ENCODE measurements at regions not wholly inside any gene's neighbourhood (a gene's known extent, or its start where the extent isn't known, plus 50 kb on each side); places are given as distances from the start of the nearest gene placed in this dataset.

DNA sequence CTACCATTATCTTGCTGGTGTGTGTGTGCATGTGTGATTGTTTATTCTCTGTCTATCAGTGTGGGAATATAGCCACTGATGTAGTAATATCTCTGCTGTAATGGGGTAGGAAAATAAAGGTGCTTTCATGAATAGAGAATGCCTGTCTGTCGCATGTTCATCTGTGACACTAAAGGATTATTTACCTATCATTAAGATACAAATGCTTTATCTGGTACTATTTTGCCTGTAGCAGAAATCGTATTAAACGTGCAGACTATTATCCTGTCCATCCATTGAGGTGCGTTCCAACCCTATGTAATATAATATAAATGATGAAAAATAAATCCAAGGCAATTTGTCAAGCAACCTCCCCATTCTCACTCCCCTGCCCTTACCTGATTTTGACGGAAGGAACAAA lies 1215.1 kb downstream of the BCL11B start:
- Histone ChIP-seq H3K9me3 (no peaks in the 10 kb centered on the region), H3K27me3 (replicated peaks in 1 of 2; ENCODE audit: control insufficient read depth in 2 of 2, extremely low read depth in 1 of 2, insufficient read depth in 2 of 2, low read length in 1 of 2) (no peaks in the 10 kb centered on the region), H3K27ac (ENCODE audit: low read length) (no peak overlapping the region), H3K4me3 (ENCODE audit: control insufficient read depth in 1 of 2, extremely low read depth in 1 of 2, low read length in 1 of 2) (no peak overlapping the region), H3K36me3 (ENCODE audit: control insufficient read depth in 2 of 2, extremely low read depth in 1 of 2, insufficient read depth in 1 of 2, low read length in 1 of 2) (no peaks in the 10 kb centered on the region), H3K4me1 (ENCODE audit: control insufficient read depth in 1 of 2, extremely low read depth in 1 of 2, insufficient read depth in 2 of 2, low read length in 2 of 2) (no peaks in the 10 kb centered on the region)
- no CpG with 5 or more reads among the region's 5 CpGs for WGBS (ENCODE audit: insufficient coverage)
- ChIA-PET CTCF (no interaction called here), POLR2A (no interaction called here)
- Mint-ChIP-seq H3K36me3 (no peaks in the 10 kb centered on the region), H3K9me3 (peaks cover 0 to 4% (median 0%) of the 10 kb centered on the region in 3 donors), H3K4me1 (no peaks in the 10 kb centered on the region), H3K27me3 (no peaks in the 10 kb centered on the region), H3K27ac (no peak overlapping the region), H3K4me3 (no peak overlapping the region)
- DNase-seq, result no peak
- ATAC-seq (replicated peaks in 1 of 4), result no peak

GRCh38 chr14:98059106-98059505 lies 1212.9 kb downstream of the BCL11B start:
- POLR2A ChIA-PET, result no interaction called here
- Histone ChIP-seq H3K4me1 (ENCODE audit: control insufficient read depth in 1 of 2, extremely low read depth in 1 of 2, insufficient read depth in 2 of 2, low read length in 2 of 2) (no peaks in the 10 kb centered on the region), H3K27ac (ENCODE audit: low read length) (no peak overlapping the region), H3K27me3 (replicated peaks in 1 of 2; ENCODE audit: control insufficient read depth in 2 of 2, extremely low read depth in 1 of 2, insufficient read depth in 2 of 2, low read length in 1 of 2) (no peaks in the 10 kb centered on the region), H3K4me3 (ENCODE audit: control insufficient read depth in 1 of 2, extremely low read depth in 1 of 2, low read length in 1 of 2) (no peak overlapping the region), H3K36me3 (ENCODE audit: control insufficient read depth in 2 of 2, extremely low read depth in 1 of 2, insufficient read depth in 1 of 2, low read length in 1 of 2) (no peaks in the 10 kb centered on the region), H3K9me3 (no peaks in the 10 kb centered on the region)
- 91% methylated on average over 4 of the region's 5 CpGs for WGBS (ENCODE audit: insufficient coverage)
- Mint-ChIP-seq H3K27ac (peak overlapping the region in 1 of 2 donors; percentile 3), H3K36me3 (no peaks in the 10 kb centered on the region), H3K4me1 (peaks cover 0 to 4% (median 0%) of the 10 kb centered on the region in 3 donors), H3K4me3 (no peak overlapping the region), H3K27me3 (no peaks in the 10 kb centered on the region), H3K9me3 (peaks cover 0 to 4% (median 0%) of the 10 kb centered on the region in 3 donors)
- DNase-seq (no peak), ATAC-seq (replicated peaks in 1 of 4) (no peak)
- CTCF ChIA-PET, result no interaction called here

GRCh38 chr14:98062083-98062482 lies 1209.9 kb downstream of the BCL11B start:
- H3K4me1 Mint-ChIP-seq, result peaks cover 0 to 4% (median 0%) of the 10 kb centered on the region in 3 donors
- H3K9me3 ChIP-seq, result no peaks in the 10 kb centered on the region
- H3K27ac ChIP-seq (ENCODE audit: low read length), result no peak overlapping the region
- H3K36me3 ChIP-seq (ENCODE audit: control insufficient read depth in 2 of 2, extremely low read depth in 1 of 2, insufficient read depth in 1 of 2, low read length in 1 of 2), result no peaks in the 10 kb centered on the region
- WGBS (ENCODE audit: insufficient coverage), result 96% methylated on average over 3 of the region's 10 CpGs
- H3K4me3 Mint-ChIP-seq, result no peak overlapping the region
- no peaks in the 10 kb centered on the region for H3K36me3 Mint-ChIP-seq
- DNase-seq (no peak), ATAC-seq (replicated peaks in 1 of 4) (no peak)
- H3K9me3 Mint-ChIP-seq, result peaks cover 0 to 4% (median 0%) of the 10 kb centered on the region in 3 donors
- H3K27me3 Mint-ChIP-seq, result no peaks in the 10 kb centered on the region
- CTCF ChIA-PET, result no interaction called here
- H3K4me1 ChIP-seq (ENCODE audit: control insufficient read depth in 1 of 2, extremely low read depth in 1 of 2, insufficient read depth in 2 of 2, low read length in 2 of 2), result no peaks in the 10 kb centered on the region
- no peak overlapping the region for H3K4me3 ChIP-seq (ENCODE audit: control insufficient read depth in 1 of 2, extremely low read depth in 1 of 2, low read length in 1 of 2)
- no peaks in the 10 kb centered on the region for H3K27me3 ChIP-seq (replicated peaks in 1 of 2; ENCODE audit: control insufficient read depth in 2 of 2, extremely low read depth in 1 of 2, insufficient read depth in 2 of 2, low read length in 1 of 2)
- POLR2A ChIA-PET, result no interaction called here
- H3K27ac Mint-ChIP-seq, result no peak overlapping the region

- H3K9me3 Mint-ChIP-seq, result no peaks in the 10 kb centered on the region
- no peaks in the 10 kb centered on the region for H3K36me3 Mint-ChIP-seq
- H3K4me3 ChIP-seq (ENCODE audit: control insufficient read depth in 1 of 2, extremely low read depth in 1 of 2, low read length in 1 of 2), result no peak overlapping the region
- no peaks in the 10 kb centered on the region for H3K27me3 Mint-ChIP-seq
- ChIA-PET CTCF (no interaction called here), POLR2A (no interaction called here)
- peaks cover 2 to 5% (median 3%) of the 10 kb centered on the region in 3 donors for H3K4me1 Mint-ChIP-seq
- no peaks in the 10 kb centered on the region for H3K27me3 ChIP-seq (replicated peaks in 1 of 2; ENCODE audit: control insufficient read depth in 2 of 2, extremely low read depth in 1 of 2, insufficient read depth in 2 of 2, low read length in 1 of 2)
- no peaks in the 10 kb centered on the region for H3K4me1 ChIP-seq (ENCODE audit: control insufficient read depth in 1 of 2, extremely low read depth in 1 of 2, insufficient read depth in 2 of 2, low read length in 2 of 2)
- H3K27ac ChIP-seq (ENCODE audit: low read length), result no peak overlapping the region
- H3K4me3 Mint-ChIP-seq, result no peak overlapping the region
- H3K27ac Mint-ChIP-seq, result no peak overlapping the region
- no peaks in the 10 kb centered on the region for H3K36me3 ChIP-seq (ENCODE audit: control insufficient read depth in 2 of 2, extremely low read depth in 1 of 2, insufficient read depth in 1 of 2, low read length in 1 of 2)
- 100% methylated on average over 1 of the region's 2 CpGs for WGBS (ENCODE audit: insufficient coverage)
- ATAC-seq (replicated peaks in 1 of 4) (no peak), DNase-seq (no peak)
- no peaks in the 10 kb centered on the region for H3K9me3 ChIP-seq
Observed at GRCh38 chr14:98069712-98070171, 1202.3 kb downstream of the BCL11B start.

GRCh38 chr14:98070536-98070935 lies 1201.5 kb downstream of the BCL11B start:
- DNase-seq, result no peak
- POLR2A ChIA-PET, result no interaction called here
- Histone ChIP-seq H3K4me3 (ENCODE audit: control insufficient read depth in 1 of 2, extremely low read depth in 1 of 2, low read length in 1 of 2) (no peak overlapping the region), H3K36me3 (ENCODE audit: control insufficient read depth in 2 of 2, extremely low read depth in 1 of 2, insufficient read depth in 1 of 2, low read length in 1 of 2) (no peaks in the 10 kb centered on the region), H3K4me1 (ENCODE audit: control insufficient read depth in 1 of 2, extremely low read depth in 1 of 2, insufficient read depth in 2 of 2, low read length in 2 of 2) (no peaks in the 10 kb centered on the region), H3K27ac (ENCODE audit: low read length) (no peak overlapping the region), H3K9me3 (no peaks in the 10 kb centered on the region), H3K27me3 (replicated peaks in 1 of 2; ENCODE audit: control insufficient read depth in 2 of 2, extremely low read depth in 1 of 2, insufficient read depth in 2 of 2, low read length in 1 of 2) (no peaks in the 10 kb centered on the region)
- no peak for ATAC-seq (replicated peaks in 1 of 4)
- no peaks in the 10 kb centered on the region for H3K27me3 Mint-ChIP-seq
- no peak overlapping the region for H3K27ac Mint-ChIP-seq
- CTCF ChIA-PET, result interaction anchor here in 1 of 2 donors (0.6 kb wide), 1 partner anchor 422 kb away, joined by 3 read pairs; no protein-coding TSS in a partner anchor
- peaks cover 2 to 5% (median 3%) of the 10 kb centered on the region in 3 donors for H3K4me1 Mint-ChIP-seq
- no peak overlapping the region for H3K4me3 Mint-ChIP-seq
- H3K36me3 Mint-ChIP-seq, result no peaks in the 10 kb centered on the region
- no peaks in the 10 kb centered on the region for H3K9me3 Mint-ChIP-seq

GRCh38 chr14:98074111-98074510 lies 1197.9 kb downstream of the BCL11B start:
- H3K9me3 ChIP-seq, result no peaks in the 10 kb centered on the region
- no peak for DNase-seq
- Mint-ChIP-seq H3K4me3 (no peak overlapping the region), H3K27me3 (no peaks in the 10 kb centered on the region), H3K4me1 (peaks cover 2 to 5% (median 3%) of the 10 kb centered on the region in 3 donors), H3K36me3 (no peaks in the 10 kb centered on the region), H3K9me3 (no peaks in the 10 kb centered on the region), H3K27ac (no peak overlapping the region)
- H3K4me3 ChIP-seq (ENCODE audit: control insufficient read depth in 1 of 2, extremely low read depth in 1 of 2, low read length in 1 of 2), result no peak overlapping the region
- H3K27me3 ChIP-seq (replicated peaks in 1 of 2; ENCODE audit: control insufficient read depth in 2 of 2, extremely low read depth in 1 of 2, insufficient read depth in 2 of 2, low read length in 1 of 2), result no peaks in the 10 kb centered on the region
- no peaks in the 10 kb centered on the region for H3K4me1 ChIP-seq (ENCODE audit: control insufficient read depth in 1 of 2, extremely low read depth in 1 of 2, insufficient read depth in 2 of 2, low read length in 2 of 2)
- ChIA-PET CTCF (no interaction called here), POLR2A (no interaction called here)
- no peak for ATAC-seq (replicated peaks in 1 of 4)
- H3K36me3 ChIP-seq (ENCODE audit: control insufficient read depth in 2 of 2, extremely low read depth in 1 of 2, insufficient read depth in 1 of 2, low read length in 1 of 2), result no peaks in the 10 kb centered on the region
- H3K27ac ChIP-seq (ENCODE audit: low read length), result no peak overlapping the region
- no CpG with 5 or more reads among the region's 5 CpGs for WGBS (ENCODE audit: insufficient coverage)

DNA sequence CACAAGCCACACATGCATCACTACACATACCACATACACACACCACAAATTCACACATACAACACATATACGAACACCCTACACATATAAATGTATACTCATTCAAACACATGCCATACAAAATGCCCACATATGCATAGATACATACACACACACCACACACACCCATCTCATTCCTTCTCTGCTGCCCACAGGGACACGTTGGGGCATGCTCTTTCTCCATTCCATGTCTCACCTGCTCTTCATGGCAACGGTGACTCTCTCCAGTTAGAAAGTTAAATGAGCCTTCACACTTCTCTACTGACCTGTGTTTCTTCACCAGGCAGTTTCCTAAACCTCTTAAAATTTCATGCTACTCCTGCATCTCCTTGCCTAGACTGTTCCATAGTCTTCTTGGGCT lies 1194.8 kb downstream of the BCL11B start:
- no peak overlapping the region for H3K27ac Mint-ChIP-seq

More for the DNA sequence above, 1194.8 kb downstream of the BCL11B start:
- H3K4me3 ChIP-seq (ENCODE audit: control insufficient read depth in 1 of 2, extremely low read depth in 1 of 2, low read length in 1 of 2), result no peak overlapping the region
- ChIA-PET CTCF (no interaction called here), POLR2A (no interaction called here)
- no peaks in the 10 kb centered on the region for H3K36me3 ChIP-seq (ENCODE audit: control insufficient read depth in 2 of 2, extremely low read depth in 1 of 2, insufficient read depth in 1 of 2, low read length in 1 of 2)
- DNase-seq, result no peak
- H3K9me3 ChIP-seq, result no peaks in the 10 kb centered on the region
- H3K27me3 ChIP-seq (replicated peaks in 1 of 2; ENCODE audit: control insufficient read depth in 2 of 2, extremely low read depth in 1 of 2, insufficient read depth in 2 of 2, low read length in 1 of 2), result no peaks in the 10 kb centered on the region
- Mint-ChIP-seq H3K36me3 (no peaks in the 10 kb centered on the region), H3K27me3 (no peaks in the 10 kb centered on the region), H3K4me1 (peaks cover 5 to 11% (median 7%) of the 10 kb centered on the region in 3 donors), H3K4me3 (no peak overlapping the region), H3K9me3 (no peaks in the 10 kb centered on the region)
- 77% methylated on average over 2 of the region's 3 CpGs for WGBS (ENCODE audit: insufficient coverage)
- H3K27ac ChIP-seq (ENCODE audit: low read length), result no peak overlapping the region
- H3K4me1 ChIP-seq (ENCODE audit: control insufficient read depth in 1 of 2, extremely low read depth in 1 of 2, insufficient read depth in 2 of 2, low read length in 2 of 2), result peaks cover 0 to 3% of the 10 kb centered on the region in 2 experiments
- no peak for ATAC-seq (replicated peaks in 1 of 4)
